NB4 (cell line): ENCODE measurements at regions not wholly inside any gene's neighbourhood (a gene's known extent, or its start where the extent isn't known, plus 50 kb on each side); places are given as distances from the start of the nearest gene placed in this dataset.

Experiments
- MYC ChIP-seq: IDR thresholded peaks from 2 replicates; pipeline ENCODE4 v1.6.1; 2011; ENCODE audit warnings: low read depth, low read length
- POLR2A ChIP-seq: IDR thresholded peaks from 2 replicates; pipeline ENCODE4 v1.6.1; 2011; ENCODE audit warnings: mild to moderate bottlenecking; ENCODE audit not compliant: insufficient read length; ENCODE audit errors: extremely low read depth
- TF ChIP-seq, protein P1 (sequence below): IDR thresholded peaks from one replicate; pipeline ENCODE4 v1.5.1; 2012; ENCODE audit warnings: low read depth, low read length
- TF ChIP-seq, protein P2 (sequence below): IDR thresholded peaks from 2 replicates; pipeline ENCODE4 v1.6.1; 2011; ENCODE audit warnings: low read depth, low read length

DNA sequence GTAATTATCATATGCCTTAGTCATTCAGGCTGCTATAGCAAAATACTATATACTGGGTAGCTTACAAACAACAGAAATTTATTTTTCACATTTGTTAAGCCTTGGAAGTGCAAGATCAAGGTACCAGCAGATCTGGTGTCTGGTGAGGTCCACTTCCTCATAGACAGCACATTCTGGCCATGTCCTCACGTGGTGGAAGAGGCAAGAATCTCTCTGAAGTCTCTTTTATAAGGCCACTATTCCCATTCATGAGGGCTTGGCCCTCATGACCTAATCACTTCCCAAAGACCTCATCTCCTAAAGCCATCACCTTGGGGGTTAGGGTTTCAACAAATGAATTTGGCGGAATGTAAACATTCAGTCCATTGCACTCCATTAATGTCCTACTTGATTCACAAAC lies 137.5 kb upstream of the C1GALT1 start:
- TF ChIP-seq, protein P1, sequence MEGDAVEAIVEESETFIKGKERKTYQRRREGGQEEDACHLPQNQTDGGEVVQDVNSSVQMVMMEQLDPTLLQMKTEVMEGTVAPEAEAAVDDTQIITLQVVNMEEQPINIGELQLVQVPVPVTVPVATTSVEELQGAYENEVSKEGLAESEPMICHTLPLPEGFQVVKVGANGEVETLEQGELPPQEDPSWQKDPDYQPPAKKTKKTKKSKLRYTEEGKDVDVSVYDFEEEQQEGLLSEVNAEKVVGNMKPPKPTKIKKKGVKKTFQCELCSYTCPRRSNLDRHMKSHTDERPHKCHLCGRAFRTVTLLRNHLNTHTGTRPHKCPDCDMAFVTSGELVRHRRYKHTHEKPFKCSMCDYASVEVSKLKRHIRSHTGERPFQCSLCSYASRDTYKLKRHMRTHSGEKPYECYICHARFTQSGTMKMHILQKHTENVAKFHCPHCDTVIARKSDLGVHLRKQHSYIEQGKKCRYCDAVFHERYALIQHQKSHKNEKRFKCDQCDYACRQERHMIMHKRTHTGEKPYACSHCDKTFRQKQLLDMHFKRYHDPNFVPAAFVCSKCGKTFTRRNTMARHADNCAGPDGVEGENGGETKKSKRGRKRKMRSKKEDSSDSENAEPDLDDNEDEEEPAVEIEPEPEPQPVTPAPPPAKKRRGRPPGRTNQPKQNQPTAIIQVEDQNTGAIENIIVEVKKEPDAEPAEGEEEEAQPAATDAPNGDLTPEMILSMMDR: no peak
- TF ChIP-seq, protein P2, sequence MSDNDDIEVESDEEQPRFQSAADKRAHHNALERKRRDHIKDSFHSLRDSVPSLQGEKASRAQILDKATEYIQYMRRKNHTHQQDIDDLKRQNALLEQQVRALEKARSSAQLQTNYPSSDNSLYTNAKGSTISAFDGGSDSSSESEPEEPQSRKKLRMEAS: no peak
- TF ChIP-seq POLR2A: no peak
- TF ChIP-seq MYC: no peak
